HuH-7 (cell line): ENCODE measurements at regions not wholly inside any gene's neighbourhood (a gene's known extent, or its start where the extent isn't known, plus 50 kb on each side); places are given as distances from the start of the nearest gene placed in this dataset.
"Not testable (repeated sequence)": the region's sequence is repeated elsewhere in the genome, so short reads cannot be mapped to it uniquely, and the experiment has no call there.

ENCODE experiments used
- DNase-seq: peaks from one replicate; pipeline ENCODE4 v3.0.0; 2011; ENCODE audit warnings: low spot score

- peak; percentile 64 for DNase-seq
These were observed 65.2 kb downstream of the CCDC195 start for GRCh38 chr2:224650815-224651439.

DNA sequence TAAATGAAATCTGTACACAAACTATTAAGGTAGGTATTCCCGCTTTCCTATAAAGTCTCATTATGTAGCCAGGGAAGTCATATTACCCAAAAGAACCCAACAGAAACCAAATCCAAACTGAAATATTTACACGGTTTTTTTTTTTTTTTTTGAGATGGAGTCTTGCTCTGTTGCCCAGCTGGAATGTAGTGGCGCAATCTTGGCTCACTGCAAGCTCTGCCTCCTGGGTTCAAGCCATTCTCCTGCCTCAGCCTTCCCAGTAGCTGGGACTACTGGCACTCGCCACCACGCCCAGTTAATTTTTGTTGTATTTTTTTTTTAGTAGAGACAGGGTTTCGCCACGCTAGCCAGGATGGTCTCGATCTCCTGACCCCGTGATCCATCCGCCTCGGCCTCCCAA, 62.5 kb upstream of the CUL3 start:
- not testable (repeated sequence) for DNase-seq

DNA sequence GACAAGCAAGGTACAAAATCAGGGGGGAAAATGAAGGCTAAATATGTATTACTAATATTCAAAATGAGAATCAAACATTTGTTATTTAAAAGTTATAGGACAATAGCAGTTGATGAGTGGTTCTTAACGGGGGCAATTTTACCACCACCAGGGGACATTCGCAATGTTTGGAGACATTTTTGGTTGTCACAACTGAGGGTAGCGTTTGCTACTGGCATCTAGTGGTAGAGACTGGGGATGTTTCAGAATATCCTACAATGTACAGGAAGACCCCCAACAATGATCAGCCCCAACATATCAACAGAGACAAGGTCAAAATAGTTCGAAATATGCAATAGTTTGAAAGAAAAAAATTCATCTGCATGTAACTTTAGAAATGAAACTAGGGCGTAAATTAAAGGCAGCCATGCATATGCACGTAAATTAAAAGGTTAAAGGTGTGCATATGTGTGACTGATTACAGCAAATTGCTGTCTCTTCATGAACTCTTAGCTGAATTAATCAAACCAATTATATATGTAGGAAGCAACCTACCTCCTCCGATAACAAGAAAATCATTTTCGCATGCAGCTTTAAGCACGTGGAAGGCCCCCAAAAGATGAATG, 61.2 kb upstream of the CUL3 start:
- DNase-seq: peak; percentile 20

DNA sequence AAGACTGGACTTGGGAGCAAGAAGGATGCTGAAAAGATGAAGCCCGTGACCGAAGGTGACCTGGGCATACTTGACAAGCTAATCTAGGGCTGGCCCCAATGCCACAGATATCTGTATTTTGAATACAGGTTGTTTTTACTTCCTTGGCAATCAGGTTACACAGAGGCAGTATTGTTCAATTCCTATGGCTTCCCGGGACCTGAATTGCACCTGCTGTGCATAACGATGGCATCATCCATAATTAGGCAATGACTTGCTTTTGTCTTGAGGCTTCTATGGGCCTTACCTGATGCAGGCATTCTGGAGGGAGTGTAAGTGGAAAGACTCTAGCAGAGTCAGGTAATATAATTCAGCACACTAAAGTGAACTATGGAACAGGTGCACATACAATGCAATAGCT, 60.6 kb upstream of the CUL3 start:
- DNase-seq: no peak

DNA sequence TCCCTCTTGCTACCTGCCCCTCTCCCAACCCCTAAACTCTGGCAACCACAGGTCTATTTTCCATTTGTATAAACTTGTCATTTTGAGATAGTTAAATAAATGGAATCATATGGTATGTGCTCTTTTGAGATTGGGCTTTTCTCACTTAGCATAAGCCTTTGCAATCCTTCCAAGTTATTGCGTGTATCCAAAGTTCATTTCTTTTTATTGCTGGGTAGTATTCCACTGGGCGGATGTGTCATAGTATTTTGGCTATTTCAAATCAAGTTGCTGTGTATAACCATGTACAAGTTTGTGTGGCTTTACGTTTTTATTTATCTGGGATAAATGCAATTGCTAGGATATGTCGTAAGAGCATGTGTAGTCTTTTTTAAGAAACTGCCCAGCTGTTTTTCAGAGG, 55.5 kb upstream of the CUL3 start:
- DNase-seq: no peak

GRCh38 chr2:224638301-224638823, 53.2 kb upstream of the CUL3 start:
- DNase-seq: no peak
